ENCODE measurements at regions not wholly inside any gene's neighbourhood (a gene's known extent, or its start where the extent isn't known, plus 50 kb on each side); places are given as distances from the start of the nearest gene placed in this dataset.

- Histone ChIP-seq H3K36me3 (ENCODE audit: low read depth) (no peaks in the 10 kb centered on the region), H3K4me1 (ENCODE audit: low read depth) (no peaks in the 10 kb centered on the region), H3K4me3 (no peak overlapping the region), H3K9me3 (peaks cover 4% of the 10 kb centered on the region)
- TF ChIP-seq CTCF (IDR thresholded peaks at IDR 0.05), result no peak
- no peak for ATAC-seq
- DNase-seq, result no peak
- intact Hi-C loops (cut with DNase I, micrococcal nuclease), result no loop called here
These were observed 1270.8 kb downstream of the PCDH9 start for GRCh38 chr13:65959305-65959704.

- H3K36me3 ChIP-seq (ENCODE audit: low read depth), result no peaks in the 10 kb centered on the region
- no peak overlapping the region for H3K4me3 ChIP-seq
- ATAC-seq (no peak), DNase-seq (no peak)
- no peaks in the 10 kb centered on the region for H3K9me3 ChIP-seq
- H3K4me1 ChIP-seq (ENCODE audit: low read depth), result no peaks in the 10 kb centered on the region
- intact Hi-C loops (cut with DNase I, micrococcal nuclease), result no loop called here
- TF ChIP-seq CTCF (IDR thresholded peaks at IDR 0.05), result no peak
These were observed 1283.7 kb downstream of the PCDH9 start for GRCh38 chr13:65946387-65946786.

- H3K4me1 ChIP-seq (ENCODE audit: low read depth), result no peaks in the 10 kb centered on the region
- intact Hi-C loops (cut with DNase I, micrococcal nuclease), result no loop called here
- H3K4me3 ChIP-seq, result no peak overlapping the region
- ATAC-seq, result no peak
- no peak for DNase-seq
- no peaks in the 10 kb centered on the region for H3K36me3 ChIP-seq (ENCODE audit: low read depth)
- no peak for TF ChIP-seq CTCF (IDR thresholded peaks at IDR 0.05)
- no peaks in the 10 kb centered on the region for H3K9me3 ChIP-seq
These were observed 1286.4 kb downstream of the PCDH9 start for GRCh38 chr13:65943708-65944107.

GRCh38 chr13:65943024-65943423, 1287.1 kb downstream of the PCDH9 start:
- intact Hi-C loops (cut with DNase I, micrococcal nuclease), result no loop called here

GRCh38 chr13:65940720-65941119, 1289.4 kb downstream of the PCDH9 start:
- Histone ChIP-seq H3K9me3 (no peaks in the 10 kb centered on the region), H3K4me1 (ENCODE audit: low read depth) (no peaks in the 10 kb centered on the region), H3K4me3 (no peak overlapping the region), H3K36me3 (ENCODE audit: low read depth) (no peaks in the 10 kb centered on the region)
- ATAC-seq (no peak), DNase-seq (no peak)
- TF ChIP-seq CTCF (IDR thresholded peaks at IDR 0.05), result no peak
- intact Hi-C loops (cut with DNase I, micrococcal nuclease), result no loop called here

More at GRCh38 chr13:65943024-65943423, 1287.1 kb downstream of the PCDH9 start:
- Histone ChIP-seq H3K4me1 (ENCODE audit: low read depth) (no peaks in the 10 kb centered on the region), H3K36me3 (ENCODE audit: low read depth) (no peaks in the 10 kb centered on the region), H3K9me3 (no peaks in the 10 kb centered on the region), H3K4me3 (no peak overlapping the region)
- TF ChIP-seq CTCF (IDR thresholded peaks at IDR 0.05), result no peak
- no peak for DNase-seq
- no peak for ATAC-seq

GRCh38 chr13:65937251-65937650, 1292.9 kb downstream of the PCDH9 start:
- Histone ChIP-seq H3K4me1 (ENCODE audit: low read depth) (no peaks in the 10 kb centered on the region), H3K4me3 (no peak overlapping the region), H3K9me3 (no peaks in the 10 kb centered on the region), H3K36me3 (ENCODE audit: low read depth) (no peaks in the 10 kb centered on the region)
- intact Hi-C loops (cut with DNase I, micrococcal nuclease), result no loop called here
- DNase-seq, result no peak
- no peak for ATAC-seq
- TF ChIP-seq CTCF (IDR thresholded peaks at IDR 0.05), result no peak

Measured in mucosa of descending colon (tissue), 3 donors.